Esophagus muscularis mucosa (tissue), 3 donors: ENCODE measurements at regions not wholly inside any gene's neighbourhood (a gene's known extent, or its start where the extent isn't known, plus 50 kb on each side); places are given as distances from the start of the nearest gene placed in this dataset.

Source experiments
- POLR2A ChIP-seq: fragments of 450-650 bp; IDR thresholded peaks from one replicate; pipeline ENCODE4 v1.6.1; 2017; ENCODE audit warnings: antibody characterized with exemption, moderate library complexity, mild to moderate bottlenecking, low read depth
- TF ChIP-seq, protein P1 (sequence below), 3 experiments: fragments of 200-600 bp in 2 of 3; fragments of 450-650 bp in 1 of 3; sonication (generic) in 2 of 3; IDR thresholded peaks; one replicate each; pipeline ENCODE4 v1.5.1; 2017 to 2019; ENCODE audit warnings: antibody characterized with exemption in 3 of 3, mild to moderate bottlenecking in 2 of 3, moderate library complexity in 1 of 3

GRCh38 chr16:26952411-26952810 lies 114.3 kb upstream of the C16orf82 start:
- no peak for TF ChIP-seq POLR2A
- TF ChIP-seq, protein P1, sequence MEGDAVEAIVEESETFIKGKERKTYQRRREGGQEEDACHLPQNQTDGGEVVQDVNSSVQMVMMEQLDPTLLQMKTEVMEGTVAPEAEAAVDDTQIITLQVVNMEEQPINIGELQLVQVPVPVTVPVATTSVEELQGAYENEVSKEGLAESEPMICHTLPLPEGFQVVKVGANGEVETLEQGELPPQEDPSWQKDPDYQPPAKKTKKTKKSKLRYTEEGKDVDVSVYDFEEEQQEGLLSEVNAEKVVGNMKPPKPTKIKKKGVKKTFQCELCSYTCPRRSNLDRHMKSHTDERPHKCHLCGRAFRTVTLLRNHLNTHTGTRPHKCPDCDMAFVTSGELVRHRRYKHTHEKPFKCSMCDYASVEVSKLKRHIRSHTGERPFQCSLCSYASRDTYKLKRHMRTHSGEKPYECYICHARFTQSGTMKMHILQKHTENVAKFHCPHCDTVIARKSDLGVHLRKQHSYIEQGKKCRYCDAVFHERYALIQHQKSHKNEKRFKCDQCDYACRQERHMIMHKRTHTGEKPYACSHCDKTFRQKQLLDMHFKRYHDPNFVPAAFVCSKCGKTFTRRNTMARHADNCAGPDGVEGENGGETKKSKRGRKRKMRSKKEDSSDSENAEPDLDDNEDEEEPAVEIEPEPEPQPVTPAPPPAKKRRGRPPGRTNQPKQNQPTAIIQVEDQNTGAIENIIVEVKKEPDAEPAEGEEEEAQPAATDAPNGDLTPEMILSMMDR (IDR thresholded peaks at IDR 0.05): no peak
